Kidney tubule cell (primary cell): ENCODE measurements at regions not wholly inside any gene's neighbourhood (a gene's known extent, or its start where the extent isn't known, plus 50 kb on each side); places are given as distances from the start of the nearest gene placed in this dataset.
A peak's percentile ranks its signal among the peaks of the same experiment; 100 is the strongest.

ENCODE experiments used
- DNase-seq: peaks from one replicate; pipeline ENCODE4 v3.0.0-alpha.2; 2018; ENCODE audit warnings: low spot score

GRCh38 chr13:37409756-37410155, 188.8 kb downstream of the POSTN start:
- DNase-seq: no peak

GRCh38 chr13:37407156-37407555, 191.4 kb downstream of the POSTN start:
- DNase-seq: no peak

GRCh38 chr13:37406031-37406430, 192.5 kb downstream of the POSTN start:
- peak; percentile 1 for DNase-seq

GRCh38 chr13:37403776-37404527, 194.6 kb downstream of the POSTN start:
- DNase-seq: no peak

GRCh38 chr13:37401721-37402120, 196.8 kb downstream of the POSTN start:
- DNase-seq: no peak

GRCh38 chr13:37397535-37397934, 201.0 kb downstream of the POSTN start:
- DNase-seq: no peak

- no peak for DNase-seq
Observed at GRCh38 chr13:37395544-37395943, 203.0 kb downstream of the POSTN start.

GRCh38 chr13:37392389-37392788, 206.2 kb downstream of the POSTN start:
- no peak for DNase-seq

- DNase-seq: no peak
Observed at GRCh38 chr13:37390735-37391134, 207.8 kb downstream of the POSTN start.

- DNase-seq: no peak
Observed at GRCh38 chr13:37385956-37386670, 212.5 kb downstream of the POSTN start.

GRCh38 chr13:37385248-37385647, 213.3 kb downstream of the POSTN start:
- DNase-seq: no peak

- no peak for DNase-seq
Observed at GRCh38 chr13:37383856-37384370, 214.7 kb downstream of the POSTN start.

- DNase-seq: no peak
Observed at GRCh38 chr13:37383046-37383445, 215.5 kb downstream of the POSTN start.

- no peak for DNase-seq
Observed at GRCh38 chr13:37382146-37382545, 216.4 kb downstream of the POSTN start.

- no peak for DNase-seq
Observed at GRCh38 chr13:37381502-37381901, 217.1 kb downstream of the POSTN start.

- DNase-seq: no peak
Observed at GRCh38 chr13:37379841-37380240, 218.7 kb downstream of the POSTN start.

GRCh38 chr13:37375724-37376123, 222.8 kb downstream of the POSTN start:
- no peak for DNase-seq

GRCh38 chr13:37375071-37375470, 223.5 kb downstream of the POSTN start:
- DNase-seq: no peak

- DNase-seq: peak; percentile 6
Observed at GRCh38 chr13:37369616-37370015, 229.0 kb downstream of the POSTN start.

GRCh38 chr13:37368501-37368900, 230.1 kb downstream of the POSTN start:
- DNase-seq: no peak

GRCh38 chr13:37366044-37366770, 232.4 kb downstream of the POSTN start:
- no peak for DNase-seq

GRCh38 chr13:37365496-37365895, 233.1 kb downstream of the POSTN start:
- no peak for DNase-seq

- no peak for DNase-seq
Observed at GRCh38 chr13:37364956-37365355, 233.6 kb downstream of the POSTN start.
